GF-D8 (cell line): ENCODE measurements at regions not wholly inside any gene's neighbourhood (a gene's known extent, or its start where the extent isn't known, plus 50 kb on each side); places are given as distances from the start of the nearest gene placed in this dataset.

Experiments used
- DNase-seq: peaks from one replicate; lab custom pipeline; 2025; lab: John Stamatoyannopoulos, UW

DNA sequence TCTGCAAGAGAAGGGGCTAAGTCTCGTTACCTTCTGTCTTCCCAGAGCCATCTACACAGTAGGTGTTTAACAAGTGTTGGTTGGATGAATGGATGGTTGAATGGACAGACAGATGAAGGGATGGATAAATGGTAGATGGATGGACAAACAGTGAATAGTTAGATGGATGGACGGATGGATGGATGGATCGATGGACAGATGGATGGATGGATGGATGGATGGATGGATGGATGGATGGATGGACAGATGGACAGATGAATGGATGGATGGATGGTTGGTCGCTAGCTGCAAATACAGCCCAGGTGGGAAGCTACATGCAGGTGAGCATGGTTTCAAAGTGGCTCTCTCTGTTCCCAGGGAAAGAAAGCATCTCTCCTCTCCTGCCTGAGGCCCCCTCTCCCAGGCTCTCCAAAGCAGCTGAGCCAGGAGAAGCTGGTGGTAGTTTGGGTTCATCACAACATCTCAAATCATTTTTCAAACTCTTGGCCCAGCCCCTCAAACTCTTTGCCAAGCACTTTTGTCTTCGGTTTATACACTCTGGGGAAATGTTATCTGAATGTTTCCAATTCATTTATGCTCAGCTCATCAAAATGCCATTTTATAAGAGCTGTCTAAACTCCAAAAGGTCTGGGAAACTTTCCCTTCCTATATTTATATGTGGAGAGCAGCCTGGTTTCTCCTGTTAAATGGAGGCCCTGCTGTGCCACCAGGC is 192.7 kb downstream of the ANAPC1 start:
- DNase-seq, result no peak

DNA sequence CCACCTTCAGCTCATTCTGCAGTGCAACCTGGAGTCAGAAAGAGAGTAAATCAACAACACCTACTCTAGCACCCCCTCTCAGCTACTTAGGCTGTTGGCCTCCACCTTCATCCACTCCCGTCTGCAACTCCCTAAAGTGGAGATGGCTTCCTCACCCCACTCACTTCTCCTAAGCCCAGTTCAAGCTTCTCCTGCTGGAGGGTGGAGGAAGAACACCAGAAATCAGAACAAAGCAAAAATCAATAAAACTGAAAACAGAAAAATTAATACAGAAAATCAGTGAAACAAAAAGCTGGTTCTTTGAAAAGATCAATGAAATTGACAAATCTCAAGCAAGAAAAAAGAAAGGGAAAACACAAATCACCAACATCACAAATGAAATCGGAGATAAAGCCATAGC is 191.7 kb downstream of the ANAPC1 start:
- no peak for DNase-seq

DNA sequence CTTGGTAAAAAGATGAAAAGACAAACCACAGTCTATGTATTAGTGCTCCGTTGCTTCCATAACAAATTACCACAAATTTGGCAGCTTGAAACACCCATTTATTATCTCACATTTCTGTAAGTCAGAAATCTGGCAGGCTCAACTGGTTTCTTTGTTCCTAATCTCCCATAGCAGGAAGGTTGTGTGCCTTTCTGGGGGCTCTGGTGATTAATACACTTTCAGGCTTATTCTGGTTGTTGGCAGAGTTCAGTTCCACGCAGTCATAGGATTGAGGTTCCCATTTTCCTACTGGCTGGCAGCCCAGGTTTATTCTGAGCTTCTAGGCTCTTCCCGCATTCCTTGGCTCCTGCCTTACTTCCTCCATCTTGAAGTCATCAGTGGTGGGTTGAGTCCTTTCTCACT is 189.3 kb downstream of the ANAPC1 start:
- DNase-seq, result no peak

DNA sequence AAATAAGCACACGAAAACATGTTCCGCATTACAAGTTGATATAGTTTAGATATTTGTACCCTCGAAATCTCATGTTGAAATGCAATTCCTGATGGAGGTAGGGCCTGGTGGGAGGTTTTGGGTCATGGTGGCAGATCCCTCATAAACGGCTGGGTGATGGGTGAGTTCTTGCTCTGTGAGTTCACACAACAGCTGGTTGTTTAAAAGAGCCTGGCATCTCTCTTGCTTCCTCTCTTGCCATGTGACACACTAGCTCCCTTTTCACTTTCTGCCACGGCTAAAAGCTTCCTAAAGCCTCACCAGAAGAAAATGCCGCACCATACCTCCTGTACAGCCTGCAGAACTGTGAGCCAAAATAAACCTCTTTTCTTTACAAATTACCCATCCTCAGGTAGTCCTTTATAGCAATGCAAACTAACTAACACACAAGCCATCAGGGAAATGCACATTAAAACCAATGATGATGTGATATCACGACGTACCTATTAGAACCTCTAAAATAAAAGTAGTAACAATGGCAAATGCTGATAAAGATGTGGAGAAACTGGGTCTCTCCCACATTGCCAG is 188.5 kb downstream of the ANAPC1 start:
- DNase-seq, result no peak

DNA sequence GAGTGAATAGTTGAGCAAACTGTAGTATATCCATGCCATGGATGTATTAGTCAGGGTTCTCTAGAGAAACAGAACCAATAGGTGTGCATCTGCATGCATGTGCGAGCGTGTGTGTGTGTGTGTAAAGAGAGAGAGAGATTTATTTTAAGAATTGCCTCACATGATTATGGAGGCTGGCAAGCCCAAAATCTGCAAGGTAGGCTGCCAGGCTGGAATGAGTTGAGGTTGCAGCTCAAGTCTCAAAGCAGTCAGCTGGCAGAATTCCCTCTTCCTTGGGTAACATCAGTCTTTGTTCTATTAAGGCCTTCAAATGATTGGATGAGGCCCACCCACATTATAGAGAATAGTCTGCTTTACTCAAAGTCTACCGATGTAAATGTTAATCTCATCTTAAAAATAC is 187.8 kb downstream of the ANAPC1 start:
- no peak for DNase-seq

DNA sequence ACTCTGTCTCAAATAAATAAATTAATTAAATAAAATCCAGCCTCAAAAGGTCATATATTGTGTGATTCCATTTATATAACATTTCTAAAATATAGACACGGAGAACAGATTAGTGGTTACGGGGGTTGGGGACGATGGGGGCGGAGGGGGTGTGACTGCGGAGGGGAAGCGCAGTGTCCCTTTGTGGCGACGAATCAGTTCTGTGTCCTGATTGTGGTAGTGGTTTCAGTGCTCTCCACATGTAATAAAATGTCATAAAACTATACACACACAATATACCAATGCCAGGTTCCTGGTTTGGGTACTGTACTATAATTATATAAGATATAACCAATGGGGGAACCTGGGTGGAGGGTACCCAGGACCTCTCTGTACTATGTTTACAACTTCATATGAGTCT is 186.4 kb downstream of the ANAPC1 start:
- DNase-seq, result no peak

DNA sequence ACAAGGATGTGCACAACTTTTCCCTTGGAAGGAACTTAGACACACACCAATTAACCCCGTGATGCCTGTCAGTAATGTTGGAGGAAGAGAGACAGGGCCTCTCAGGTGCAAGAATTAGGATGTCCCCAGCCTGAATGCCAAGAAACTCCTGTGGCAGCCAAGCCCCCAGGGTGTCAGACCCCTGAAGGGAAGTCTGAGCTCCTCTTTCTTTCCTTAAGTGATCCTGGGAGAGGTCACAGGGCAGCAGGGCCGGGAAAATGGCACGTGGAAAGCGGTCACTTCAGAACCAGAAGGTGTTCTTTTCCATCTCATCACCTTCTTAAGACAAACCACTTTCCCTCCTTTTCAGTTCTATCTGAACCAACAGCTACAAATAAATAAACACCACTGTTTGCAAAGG is 185.9 kb downstream of the ANAPC1 start:
- DNase-seq, result no peak

DNA sequence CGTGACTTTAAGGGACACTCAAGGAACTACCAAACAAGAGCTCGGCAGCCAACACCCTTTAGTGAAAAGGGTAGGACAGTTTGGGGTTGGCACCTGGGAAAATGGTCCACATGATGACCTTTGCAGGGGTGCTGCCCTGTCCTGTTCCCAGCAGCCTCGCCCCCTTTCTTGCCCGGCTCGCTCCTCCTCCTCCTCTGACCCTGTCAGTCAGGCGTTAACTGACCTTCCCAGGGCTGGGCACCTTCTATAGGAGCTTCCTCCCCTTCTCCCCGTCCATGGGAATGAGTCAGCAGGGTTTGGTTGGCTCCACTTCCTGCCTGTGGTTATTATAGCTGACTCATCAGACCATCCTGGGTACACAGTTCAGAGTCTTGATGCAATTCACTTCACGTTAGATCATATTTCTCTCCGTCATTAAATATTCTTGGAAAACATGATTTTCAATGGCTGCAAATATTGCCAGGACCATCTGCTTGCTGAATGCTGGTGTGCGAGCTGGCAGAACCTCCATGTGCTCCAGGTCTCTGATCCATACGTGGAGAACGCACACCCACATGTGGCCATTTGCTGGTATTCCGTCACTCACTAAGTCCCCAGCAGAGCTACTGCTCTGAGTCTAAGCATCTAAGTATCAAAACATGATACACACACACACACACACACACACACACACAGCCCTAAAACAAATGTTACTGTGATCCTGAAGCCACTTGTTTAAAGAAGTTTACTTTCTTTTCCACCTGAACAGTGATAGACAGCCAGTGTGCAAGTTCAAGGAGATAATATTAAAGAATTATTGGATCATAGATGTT is 185.0 kb downstream of the ANAPC1 start:
- peak; percentile 90 for DNase-seq

DNA sequence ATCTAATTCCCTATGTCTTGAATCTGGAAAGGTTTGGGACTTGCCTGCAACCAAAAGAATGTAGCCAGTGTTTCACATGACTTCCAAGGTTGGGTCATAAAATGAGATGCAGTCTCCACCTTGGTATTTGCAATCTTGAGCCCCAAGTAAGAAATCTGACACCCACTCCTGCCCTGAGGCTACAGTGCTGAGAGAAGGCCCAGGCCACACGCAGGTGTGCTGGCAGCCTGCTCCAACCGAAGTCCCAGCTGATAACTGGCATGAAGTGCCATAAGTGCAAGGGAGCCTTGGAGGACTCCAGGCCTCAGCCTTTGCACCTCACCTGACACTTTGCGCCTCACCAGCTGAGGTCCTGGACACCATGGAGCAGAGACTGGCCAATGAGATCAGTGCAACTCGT is 182.7 kb downstream of the ANAPC1 start:
- DNase-seq, result no peak

DNA sequence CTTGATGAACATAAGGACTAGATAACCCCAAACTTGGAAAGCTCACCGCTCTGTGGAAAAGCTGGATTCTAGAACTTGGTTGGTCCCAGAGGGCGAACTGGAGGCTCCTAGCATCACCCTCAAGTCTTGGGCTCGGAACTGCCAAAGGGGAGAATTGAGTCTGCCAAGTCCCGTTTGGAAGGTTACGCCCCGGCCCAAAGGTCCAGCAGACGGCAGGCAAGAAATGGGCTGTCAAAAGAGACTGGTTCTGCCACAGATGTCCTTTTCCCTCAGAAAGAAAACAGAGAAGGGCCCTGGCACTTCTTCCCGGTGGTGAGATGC is 182.2 kb downstream of the ANAPC1 start:
- DNase-seq, result no peak

DNA sequence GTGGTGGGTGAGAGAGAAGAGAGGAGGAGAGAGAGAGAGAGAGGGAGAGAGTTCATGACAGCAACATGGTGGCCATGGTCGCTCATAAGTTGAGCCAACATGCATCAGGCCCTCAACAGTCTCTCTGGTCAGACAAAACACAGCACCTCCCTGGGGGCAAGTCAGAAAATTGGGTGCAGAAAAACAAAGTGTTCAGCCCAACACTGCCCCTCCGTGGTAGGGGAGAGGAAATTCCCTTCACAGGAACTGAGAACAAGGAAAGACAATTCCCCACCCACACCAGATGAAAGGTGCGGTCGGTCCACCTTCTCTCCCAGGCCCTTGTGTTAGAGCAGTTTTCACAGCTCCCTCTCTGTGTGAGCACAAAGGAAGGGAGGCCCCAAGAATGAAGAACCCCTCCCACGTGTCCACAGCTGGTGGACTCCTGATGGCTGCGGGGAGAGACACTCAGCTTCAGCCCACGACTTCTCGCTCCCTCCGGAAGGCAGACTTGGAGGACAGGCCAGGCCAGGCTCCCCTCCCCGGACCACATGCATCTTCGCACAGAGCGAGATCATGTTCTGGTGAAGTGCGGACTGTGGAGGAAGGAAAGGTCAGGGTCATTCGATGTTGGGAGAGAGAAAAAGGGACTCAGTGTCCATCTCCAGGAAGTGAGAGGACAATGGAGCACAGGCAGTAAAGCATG is 181.7 kb downstream of the ANAPC1 start:
- DNase-seq, result no peak

DNA sequence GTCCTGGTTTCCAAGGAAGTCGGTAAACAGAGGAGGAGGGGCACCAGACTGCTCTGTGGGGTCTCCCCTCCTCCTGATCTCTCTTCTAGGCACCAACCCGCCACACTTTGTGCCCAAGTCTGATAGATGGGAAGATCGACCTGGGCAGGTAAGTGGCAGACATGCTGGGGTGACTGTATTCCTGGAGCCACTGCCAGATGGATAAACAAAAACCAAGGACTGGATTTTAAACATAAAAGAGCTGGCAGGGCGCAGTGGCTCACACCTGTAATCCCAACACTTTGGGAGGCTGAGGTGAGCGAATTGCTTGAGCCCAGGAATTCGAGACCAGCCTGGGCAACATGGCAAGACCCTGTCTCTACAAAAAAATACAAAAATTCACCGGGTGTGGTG is 181.2 kb downstream of the ANAPC1 start:
- no peak for DNase-seq

DNA sequence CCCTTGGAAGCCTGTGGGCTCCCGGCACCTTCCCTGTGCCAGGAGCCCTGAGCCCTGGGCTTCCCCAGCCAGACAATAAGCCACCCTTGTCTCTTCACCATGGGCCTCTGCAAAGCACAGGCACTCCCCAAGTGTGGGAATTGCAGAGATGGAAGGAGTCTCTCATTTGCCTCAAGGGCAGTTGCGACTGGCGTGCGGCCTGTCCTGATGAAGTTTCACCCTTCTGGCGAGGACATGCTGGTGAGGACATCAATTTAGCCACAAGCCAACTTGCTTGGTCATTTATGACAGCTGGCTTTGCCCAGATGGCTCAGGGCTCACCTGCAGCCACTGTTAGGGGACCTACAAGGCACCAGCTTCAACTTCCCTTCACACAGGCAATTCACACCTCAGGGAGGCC is 180.2 kb downstream of the ANAPC1 start:
- no peak for DNase-seq

DNA sequence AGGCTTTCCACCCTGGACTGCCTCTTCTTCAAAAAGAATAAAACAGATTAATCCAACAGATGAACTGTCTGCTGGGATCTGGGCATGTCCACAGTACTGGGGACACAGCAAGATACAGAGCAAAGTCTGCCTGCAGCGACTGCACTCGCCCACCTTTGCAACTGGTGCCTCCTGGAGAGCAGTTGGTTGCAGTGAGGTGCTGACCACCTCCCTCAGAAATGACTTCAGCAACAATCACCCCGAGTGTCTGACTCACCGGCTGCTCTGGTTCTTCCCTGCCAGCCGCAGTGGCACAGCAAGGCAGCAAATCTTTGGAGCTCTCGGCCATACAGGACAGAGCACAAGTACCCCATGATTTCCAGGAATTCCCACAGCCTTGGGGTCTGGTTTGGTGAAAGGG is 179.7 kb downstream of the ANAPC1 start:
- no peak for DNase-seq

DNA sequence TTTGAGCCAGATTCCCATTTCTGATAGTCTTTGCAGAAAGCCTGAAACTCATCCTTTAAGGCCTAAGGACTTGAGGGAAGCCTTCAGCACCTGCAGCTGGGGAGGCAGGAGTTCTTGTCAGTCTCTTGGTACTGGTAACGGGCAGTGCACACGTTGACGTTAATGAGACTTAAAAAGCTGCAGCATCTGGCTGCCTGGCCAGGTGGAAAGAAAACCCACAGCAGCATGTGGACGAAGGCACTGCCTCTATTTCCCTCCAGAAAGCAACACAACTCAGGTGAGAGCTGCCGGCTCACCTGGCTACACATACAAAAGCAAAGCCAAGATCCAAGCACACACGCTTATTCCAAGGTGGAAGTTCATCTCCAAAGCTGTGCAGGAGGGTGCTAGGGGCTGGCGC is 178.8 kb downstream of the ANAPC1 start:
- no peak for DNase-seq

DNA sequence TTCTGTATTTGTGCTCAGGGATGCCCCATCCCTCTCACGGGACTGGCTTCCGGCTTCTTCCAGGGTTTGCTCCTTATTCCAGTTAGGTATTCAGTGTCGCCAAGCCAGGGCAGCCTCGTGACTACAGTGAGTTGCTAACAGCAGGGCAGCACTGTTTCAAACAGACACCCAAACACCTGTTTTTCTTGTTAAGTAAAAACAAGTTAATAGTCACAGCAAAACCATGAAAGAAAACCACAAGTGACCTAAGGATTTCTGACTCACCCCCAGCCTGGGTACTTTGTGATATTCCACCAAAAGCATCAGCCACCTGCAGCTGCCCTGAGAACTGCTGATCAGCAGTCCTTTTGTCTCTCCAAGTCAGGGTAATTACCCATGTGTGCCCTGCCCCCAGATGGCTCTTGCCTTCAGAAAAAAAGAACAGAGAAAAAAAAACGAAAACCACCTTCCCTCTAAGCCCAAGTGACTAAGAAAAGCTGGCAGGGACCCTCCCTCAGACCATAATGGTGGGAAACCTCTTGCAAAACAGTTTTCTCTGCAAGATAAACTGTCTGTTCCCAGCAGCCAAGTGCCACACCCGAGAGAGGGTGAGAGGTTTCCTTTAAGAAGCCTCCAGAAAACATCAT is 178.2 kb downstream of the ANAPC1 start:
- DNase-seq, result no peak

DNA sequence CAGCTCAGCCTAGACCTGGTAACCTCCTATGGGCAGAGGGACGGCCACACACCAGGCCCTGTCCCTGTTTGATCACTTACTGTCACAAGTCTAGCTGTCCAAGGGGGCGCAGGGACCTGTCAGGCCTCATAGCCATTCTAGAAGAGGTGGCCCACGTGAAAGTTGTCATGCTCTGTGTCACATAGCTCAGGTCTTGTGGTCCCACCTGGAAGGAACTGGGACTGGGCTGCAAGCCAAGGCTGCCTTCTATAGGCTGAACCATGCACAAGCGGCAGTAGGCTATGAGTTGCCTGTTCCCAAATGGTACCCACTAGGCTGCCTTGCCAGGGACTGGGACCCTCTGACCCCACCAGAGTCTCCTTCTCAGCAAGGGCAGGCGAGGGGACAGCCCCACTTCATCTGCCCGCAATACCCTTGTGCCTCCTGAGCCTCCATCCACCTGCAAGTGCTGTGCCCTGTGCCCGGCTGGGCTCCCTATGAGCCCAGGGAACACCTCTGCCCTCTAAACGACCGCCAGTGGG is 177.5 kb downstream of the ANAPC1 start:
- DNase-seq, result no peak

DNA sequence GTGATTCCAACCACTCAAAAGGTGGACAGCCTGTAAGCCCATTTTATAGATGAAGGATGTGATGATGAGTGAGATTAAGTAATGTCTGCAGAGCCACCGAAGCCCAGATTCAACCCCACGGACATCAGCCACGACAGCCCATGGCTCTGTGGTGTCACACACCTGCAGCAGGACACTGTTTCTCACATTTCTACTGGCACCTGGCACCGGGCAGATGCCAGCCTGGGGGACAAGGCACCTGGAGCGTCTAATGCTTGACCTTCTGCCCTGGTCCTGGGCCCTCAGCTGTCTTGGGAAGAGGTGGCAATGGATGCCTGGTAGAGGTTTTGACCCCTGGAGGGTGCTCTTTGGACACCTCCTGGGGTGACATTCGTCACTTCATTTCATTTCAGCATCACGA is 176.3 kb downstream of the ANAPC1 start:
- no peak for DNase-seq

DNA sequence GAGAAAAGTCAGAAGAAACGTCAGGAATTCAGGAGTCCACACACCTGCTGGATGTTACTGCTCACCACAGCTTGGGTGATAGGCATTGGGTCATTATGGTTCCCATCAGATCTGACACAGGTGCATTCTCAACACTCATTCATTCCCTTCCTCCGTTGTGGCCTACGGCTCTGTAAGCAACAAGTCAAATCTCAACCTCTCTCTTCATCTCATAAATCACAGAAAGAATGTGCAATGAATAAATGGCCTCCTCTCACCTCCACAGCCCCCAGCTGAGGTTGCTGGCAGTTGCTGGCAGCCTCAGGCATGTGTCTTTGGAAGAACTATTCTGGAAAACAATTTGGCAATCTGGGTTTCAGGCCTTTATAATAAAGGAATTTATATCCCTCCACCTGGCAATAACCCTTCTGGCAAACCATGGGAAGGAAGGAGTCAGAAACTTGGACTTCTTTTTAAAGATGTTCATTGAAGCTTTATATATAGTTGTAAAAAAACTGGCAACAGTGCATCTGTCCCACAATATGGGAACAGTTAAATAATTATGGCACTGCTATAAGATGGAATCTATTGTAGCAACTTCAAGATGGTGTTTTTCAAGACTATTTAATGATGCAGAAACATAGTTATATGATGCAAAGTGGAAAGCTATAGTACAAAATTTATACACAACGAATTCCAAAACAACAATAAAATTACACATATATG is 175.4 kb downstream of the ANAPC1 start:
- no peak for DNase-seq

DNA sequence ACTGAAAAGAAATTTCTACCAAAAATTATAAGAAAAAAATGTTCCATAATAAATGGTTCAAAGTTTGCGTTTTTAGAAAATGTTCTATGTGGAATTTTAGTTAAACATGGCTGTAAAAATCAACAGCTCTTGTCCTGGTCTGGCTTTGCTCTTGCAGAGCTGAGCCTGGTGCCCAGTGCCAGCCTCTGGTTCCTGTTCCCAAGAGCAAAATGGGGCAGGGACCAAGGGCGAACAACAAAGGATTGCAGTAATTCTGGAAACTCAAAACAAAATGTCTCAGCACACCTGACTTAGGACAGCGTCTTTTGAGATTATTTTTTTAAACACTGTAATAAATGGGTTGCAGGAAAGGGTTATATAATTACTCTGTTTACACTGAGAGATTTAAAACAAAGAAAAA is 174.7 kb downstream of the ANAPC1 start:
- no peak for DNase-seq

DNA sequence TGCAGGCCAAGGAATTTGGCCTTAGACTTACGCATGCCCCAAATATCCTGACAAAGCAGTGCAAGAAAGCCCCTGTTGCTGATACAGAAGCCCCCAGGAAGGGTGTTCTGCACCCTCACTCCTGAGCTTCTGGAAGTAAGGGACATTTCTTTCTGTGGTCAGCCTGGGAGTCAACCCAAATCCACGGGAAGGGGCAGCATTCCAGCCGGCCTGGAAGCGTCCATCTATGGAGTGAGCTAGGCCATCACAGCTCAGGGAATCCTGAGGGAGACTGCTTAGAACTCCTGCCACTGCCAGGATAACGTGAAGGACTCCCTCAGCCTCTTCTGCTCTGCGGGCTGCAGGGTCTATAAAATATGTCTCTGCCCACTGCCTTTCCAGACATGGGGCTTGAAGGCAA is 173.9 kb downstream of the ANAPC1 start:
- DNase-seq, result no peak

DNA sequence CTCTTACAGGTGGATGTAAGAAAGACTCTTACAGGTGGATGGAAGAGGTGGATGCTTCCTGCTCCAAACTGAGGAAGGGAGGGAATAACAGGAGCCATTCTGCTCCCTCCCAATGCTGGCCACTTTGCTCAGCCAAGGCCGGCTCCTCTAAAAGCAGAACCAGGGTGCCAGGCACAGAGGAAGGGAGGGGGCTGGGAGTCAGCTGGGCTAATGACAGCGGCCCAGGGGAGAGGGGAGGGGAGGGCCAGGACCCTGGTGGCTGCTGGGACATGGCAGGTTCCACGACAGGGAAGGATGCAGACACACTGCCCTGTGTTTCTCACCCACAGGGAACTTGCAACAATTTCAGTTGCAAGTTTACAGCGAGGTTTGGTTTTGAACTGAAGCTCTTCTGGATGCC is 173.4 kb downstream of the ANAPC1 start:
- DNase-seq, result no peak
